ENCODE measurements at regions not wholly inside any gene's neighbourhood (a gene's known extent, or its start where the extent isn't known, plus 50 kb on each side); places are given as distances from the start of the nearest gene placed in this dataset.
"Not testable (repeated sequence)": the region's sequence is repeated elsewhere in the genome, so short reads cannot be mapped to it uniquely, and the experiment has no call there.

GRCh38 chr21:33965662-33966061, 50.1 kb upstream of the ATP5PO start:
- peaks cover 22 to 24% of the 10 kb centered on the region in 2 donors for H3K4me1 ChIP-seq (ENCODE audit: control insufficient read depth in 1 of 2, insufficient read depth in 2 of 2, low read length in 2 of 2)
- not testable (repeated sequence) for H3K27me3 ChIP-seq (ENCODE audit: control insufficient read depth in 1 of 2, insufficient read depth in 2 of 2, low read length in 2 of 2); H3K4me3 ChIP-seq (ENCODE audit: low read depth in 1 of 2, low read length in 2 of 2); H3K27ac ChIP-seq (ENCODE audit: low read depth, low read length); H3K9ac ChIP-seq (ENCODE audit: low read depth in 1 of 2, low read length in 2 of 2); H3K36me3 ChIP-seq (ENCODE audit: control insufficient read depth in 1 of 2, insufficient read depth in 2 of 2, low read length in 2 of 2); H3K9me3 ChIP-seq (ENCODE audit: control insufficient read depth in 1 of 2, low read length in 2 of 2)
